ENCODE measurements at regions not wholly inside any gene's neighbourhood (a gene's known extent, or its start where the extent isn't known, plus 50 kb on each side); places are given as distances from the start of the nearest gene placed in this dataset.

GRCh38 chr1:228987736-228988506 is 252.6 kb downstream of the RHOU start:
- no peak for DNase-seq (ENCODE audit: low read depth in 2 of 2)

GRCh38 chr1:228988664-228989063 is 253.4 kb downstream of the RHOU start:
- DNase-seq (ENCODE audit: low read depth in 2 of 2) = no peak

GRCh38 chr1:228989176-228989575 is 253.9 kb downstream of the RHOU start:
- no peak for DNase-seq (ENCODE audit: low read depth in 2 of 2)

GRCh38 chr1:228989676-228989991 is 254.4 kb downstream of the RHOU start:
- no peak for DNase-seq (ENCODE audit: low read depth in 2 of 2)

GRCh38 chr1:228989992-228990827 is 254.9 kb downstream of the RHOU start:
- peak; percentile 54 to 59 for DNase-seq (ENCODE audit: low read depth in 2 of 2)

GRCh38 chr1:228990906-228991569 is 255.8 kb downstream of the RHOU start:
- no peak for DNase-seq (ENCODE audit: low read depth in 2 of 2)

GRCh38 chr1:228992044-228992443 is 256.8 kb downstream of the RHOU start:
- DNase-seq (ENCODE audit: low read depth in 2 of 2) = no peak

GRCh38 chr1:228992907-228993535 is 257.7 kb downstream of the RHOU start:
- DNase-seq (ENCODE audit: low read depth in 2 of 2) = no peak

GRCh38 chr1:228994676-228995594 is 259.7 kb downstream of the RHOU start:
- DNase-seq (ENCODE audit: low read depth in 2 of 2) = no peak

GRCh38 chr1:228996281-228996680 is 261.0 kb downstream of the RHOU start:
- DNase-seq (ENCODE audit: low read depth in 2 of 2) = no peak

GRCh38 chr1:228997721-228998144 is 262.5 kb downstream of the RHOU start:
- no peak for DNase-seq (ENCODE audit: low read depth in 2 of 2)

GRCh38 chr1:228998179-228998578 is 262.9 kb downstream of the RHOU start:
- DNase-seq (ENCODE audit: low read depth in 2 of 2) = no peak

- no peak for DNase-seq (ENCODE audit: low read depth in 2 of 2)
Measured at GRCh38 chr1:228999446-229000170, 264.3 kb downstream of the RHOU start.

- DNase-seq (ENCODE audit: low read depth in 2 of 2) = no peak
Measured at GRCh38 chr1:229000187-229000586, 264.9 kb downstream of the RHOU start.

GRCh38 chr1:229001467-229002011 is 266.3 kb downstream of the RHOU start:
- no peak for DNase-seq (ENCODE audit: low read depth in 2 of 2)

GRCh38 chr1:229002037-229002436 is 266.8 kb downstream of the RHOU start:
- no peak for DNase-seq (ENCODE audit: low read depth in 2 of 2)

- no peak for DNase-seq (ENCODE audit: low read depth in 2 of 2)
Measured at GRCh38 chr1:229002451-229002960, 267.2 kb downstream of the RHOU start.

- no peak for DNase-seq (ENCODE audit: low read depth in 2 of 2)
Measured at GRCh38 chr1:229003233-229004031, 267.5 kb upstream of the RAB4A start.

Data from dermis microvascular lymphatic vessel endothelial cell (primary cell).